Thoracic aorta (tissue), 2 donors: ENCODE measurements at regions not wholly inside any gene's neighbourhood (a gene's known extent, or its start where the extent isn't known, plus 50 kb on each side); places are given as distances from the start of the nearest gene placed in this dataset.

ENCODE experiments used
- ATAC-seq: fragments of 150-250 bp; one replicate; pipeline ENCODE4 v1.8.0; 2017; ENCODE audit warnings: low read depth; ENCODE audit not compliant: insufficient number of reproducible peaks, low FRiP score
- DNase-seq: peaks from one replicate; pipeline ENCODE4 v3.0.0-alpha.2; 2020; ENCODE audit warnings: low spot score
- H3K27ac ChIP-seq, 2 donors: fragments of 200-600 bp; sonication (generic); 1 replicate in 1 of 2; 2 replicates in 1 of 2; pipeline ENCODE4 v1.5.1; 2016; ENCODE audit warnings: mild to moderate bottlenecking in 2 of 2, moderate library complexity in 2 of 2
- H3K27me3 ChIP-seq: fragments of 200-600 bp; sonication (generic); replicated peaks from 2 replicates; pipeline ENCODE4 v1.6.0; 2016; ENCODE audit warnings: mild to moderate bottlenecking; ENCODE audit not compliant: insufficient read depth
- H3K36me3 ChIP-seq: fragments of 200-600 bp; sonication (generic); one replicate; pipeline ENCODE4 v1.5.1; 2016
- H3K4me1 ChIP-seq, 2 donors: fragments of 200-600 bp; sonication (generic); 1 replicate in 1 of 2; 2 replicates in 1 of 2; pipeline versions ENCODE4 v1.5.1 to v1.6.0; 2016; ENCODE audit warnings: low read depth in 2 of 2, mild to moderate bottlenecking in 1 of 2; ENCODE audit not compliant: control insufficient read depth in 1 of 2
- H3K4me3 ChIP-seq: fragments of 200-600 bp; sonication (generic); 2 replicates; pipeline ENCODE4 v1.5.1; 2016; ENCODE audit warnings: mild to moderate bottlenecking
- H3K9me3 ChIP-seq: fragments of 200-600 bp; sonication (generic); 2 replicates; pipeline ENCODE4 v1.5.1; 2016
- TF ChIP-seq, protein P1 (sequence below): fragments of 200-600 bp; sonication (generic); IDR thresholded peaks from one replicate; pipeline ENCODE4 v1.5.1; 2019; ENCODE audit warnings: antibody characterized with exemption

DNA sequence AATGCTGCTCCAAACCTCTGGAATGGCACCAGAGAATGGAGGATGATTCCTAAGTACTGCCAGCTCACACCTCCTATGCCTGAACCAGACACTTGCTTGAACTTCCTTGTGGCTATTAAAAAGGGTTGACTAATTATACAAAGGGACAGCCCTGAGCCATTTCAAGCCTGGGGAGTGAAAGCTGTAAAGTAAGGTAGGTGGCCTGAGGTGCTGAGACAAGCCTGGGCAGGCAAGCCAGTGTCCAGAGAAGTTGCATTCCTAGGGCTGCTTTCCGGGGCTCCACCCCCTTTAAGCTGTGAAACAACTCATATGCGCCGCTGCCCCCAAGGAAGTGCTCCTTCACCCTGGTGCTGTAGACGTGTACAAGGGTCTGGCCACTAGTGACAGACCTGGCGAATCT is 79.9 kb upstream of the SLC1A3 start:
- no peaks in the 10 kb centered on the region for H3K9me3 ChIP-seq
- TF ChIP-seq, protein P1, sequence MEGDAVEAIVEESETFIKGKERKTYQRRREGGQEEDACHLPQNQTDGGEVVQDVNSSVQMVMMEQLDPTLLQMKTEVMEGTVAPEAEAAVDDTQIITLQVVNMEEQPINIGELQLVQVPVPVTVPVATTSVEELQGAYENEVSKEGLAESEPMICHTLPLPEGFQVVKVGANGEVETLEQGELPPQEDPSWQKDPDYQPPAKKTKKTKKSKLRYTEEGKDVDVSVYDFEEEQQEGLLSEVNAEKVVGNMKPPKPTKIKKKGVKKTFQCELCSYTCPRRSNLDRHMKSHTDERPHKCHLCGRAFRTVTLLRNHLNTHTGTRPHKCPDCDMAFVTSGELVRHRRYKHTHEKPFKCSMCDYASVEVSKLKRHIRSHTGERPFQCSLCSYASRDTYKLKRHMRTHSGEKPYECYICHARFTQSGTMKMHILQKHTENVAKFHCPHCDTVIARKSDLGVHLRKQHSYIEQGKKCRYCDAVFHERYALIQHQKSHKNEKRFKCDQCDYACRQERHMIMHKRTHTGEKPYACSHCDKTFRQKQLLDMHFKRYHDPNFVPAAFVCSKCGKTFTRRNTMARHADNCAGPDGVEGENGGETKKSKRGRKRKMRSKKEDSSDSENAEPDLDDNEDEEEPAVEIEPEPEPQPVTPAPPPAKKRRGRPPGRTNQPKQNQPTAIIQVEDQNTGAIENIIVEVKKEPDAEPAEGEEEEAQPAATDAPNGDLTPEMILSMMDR: no peak
- no peak for DNase-seq
- H3K4me3 ChIP-seq: no peak overlapping the region
- no peak overlapping the region for H3K27ac ChIP-seq
- H3K36me3 ChIP-seq: no peaks in the 10 kb centered on the region
- H3K4me1 ChIP-seq: no peaks in the 10 kb centered on the region
- no peaks in the 10 kb centered on the region for H3K27me3 ChIP-seq
- no peak for ATAC-seq

GRCh38 chr5:36528588-36528987 is 77.8 kb upstream of the SLC1A3 start:
- no peaks in the 10 kb centered on the region for H3K4me1 ChIP-seq
- ATAC-seq (no peak), DNase-seq (no peak)
- H3K36me3 ChIP-seq: no peaks in the 10 kb centered on the region
- H3K4me3 ChIP-seq: no peak overlapping the region
- TF ChIP-seq, protein P1: no peak
- no peak overlapping the region for H3K27ac ChIP-seq
- no peaks in the 10 kb centered on the region for H3K27me3 ChIP-seq
- H3K9me3 ChIP-seq: no peaks in the 10 kb centered on the region

DNA sequence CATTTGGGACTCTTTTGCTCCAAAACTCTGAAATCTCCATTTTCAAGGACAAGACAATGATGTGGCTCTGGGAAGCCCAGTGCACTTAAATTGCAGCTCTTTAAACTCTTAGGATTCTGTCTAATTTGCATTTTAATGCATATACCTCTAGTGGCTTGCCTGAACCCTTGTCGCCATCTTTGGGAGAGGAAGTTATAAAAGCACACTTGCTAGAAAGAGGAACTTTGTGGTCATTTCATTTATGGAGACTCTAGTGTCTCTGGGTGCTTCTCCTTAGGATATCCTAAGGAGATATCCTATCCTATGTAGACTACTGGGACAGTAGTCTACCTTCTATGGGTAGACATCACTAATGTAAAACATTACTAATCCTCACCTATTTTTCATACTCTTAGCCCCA is 77.3 kb upstream of the SLC1A3 start:
- no peaks in the 10 kb centered on the region for H3K27me3 ChIP-seq
- no peak overlapping the region for H3K27ac ChIP-seq
- TF ChIP-seq, protein P1: no peak
- ATAC-seq: no peak
- H3K4me3 ChIP-seq: no peak overlapping the region
- no peaks in the 10 kb centered on the region for H3K4me1 ChIP-seq
- H3K36me3 ChIP-seq: no peaks in the 10 kb centered on the region
- no peaks in the 10 kb centered on the region for H3K9me3 ChIP-seq
- no peak for DNase-seq

DNA sequence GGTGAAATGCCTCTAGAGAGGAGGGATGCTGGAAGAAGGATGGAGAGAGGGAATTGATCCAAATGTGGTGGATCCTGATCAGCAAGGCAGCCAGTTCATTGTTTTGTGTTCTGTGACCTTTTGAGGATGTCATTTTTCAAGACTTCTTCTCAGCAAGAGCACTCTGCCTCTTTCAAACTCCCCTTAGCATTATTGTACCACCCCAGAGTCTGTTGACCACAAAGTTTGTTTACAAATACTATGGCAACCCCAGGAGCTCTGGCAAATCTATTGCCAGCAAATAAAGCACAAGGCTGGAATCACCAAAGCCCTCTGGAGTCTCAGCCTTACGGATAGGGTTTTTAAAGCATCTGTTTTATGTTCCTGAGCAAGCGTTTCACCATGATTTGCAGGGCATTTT is 76.2 kb upstream of the SLC1A3 start:
- Histone ChIP-seq H3K36me3 (no peaks in the 10 kb centered on the region), H3K9me3 (no peaks in the 10 kb centered on the region), H3K27me3 (no peaks in the 10 kb centered on the region), H3K27ac (no peak overlapping the region), H3K4me3 (no peak overlapping the region), H3K4me1 (no peaks in the 10 kb centered on the region)
- DNase-seq: no peak
- TF ChIP-seq, protein P1: no peak
- ATAC-seq: no peak

GRCh38 chr5:36531401-36531800 is 75.0 kb upstream of the SLC1A3 start:
- ATAC-seq: no peak
- TF ChIP-seq, protein P1: no peak

More at GRCh38 chr5:36531401-36531800, 75.0 kb upstream of the SLC1A3 start:
- no peak overlapping the region for H3K4me3 ChIP-seq
- H3K4me1 ChIP-seq: no peaks in the 10 kb centered on the region
- H3K27ac ChIP-seq: no peak overlapping the region
- H3K9me3 ChIP-seq: no peaks in the 10 kb centered on the region
- no peaks in the 10 kb centered on the region for H3K36me3 ChIP-seq
- no peak for DNase-seq
- H3K27me3 ChIP-seq: no peaks in the 10 kb centered on the region
